Motor neuron (in vitro differentiated cells): ENCODE measurements at regions not wholly inside any gene's neighbourhood (a gene's known extent, or its start where the extent isn't known, plus 50 kb on each side); places are given as distances from the start of the nearest gene placed in this dataset.
"Not testable (repeated sequence)": the region's sequence is repeated elsewhere in the genome, so short reads cannot be mapped to it uniquely, and the experiment has no call there.

Experiments
- ATAC-seq, 8 experiments: fragments of 200-7000 bp; cut with Tn5 transposase; replicated peaks in 6 of 8; 2 replicates each; pipeline ENCODE4 v1.8.0; 2021; ENCODE audit warnings: mild to moderate bottlenecking in 8 of 8, moderate library complexity in 8 of 8
- H3K27ac ChIP-seq, 2 donors: fragments of 250-450 bp; sonication (Bioruptor Pico); 2 replicates each; pipeline ENCODE4 v1.9.0; 2021; ENCODE audit warnings: antibody characterized with exemption in 2 of 2, mild to moderate bottlenecking in 2 of 2, moderate library complexity in 1 of 2
- H3K4me1 ChIP-seq, 2 donors: fragments of 250-450 bp; sonication (Bioruptor Pico); replicated peaks in 1 of 2; 2 replicates each; pipeline ENCODE4 v1.6.1; 2021; ENCODE audit warnings: antibody characterized with exemption in 2 of 2, mild to moderate bottlenecking in 2 of 2, moderate library complexity in 1 of 2
- H3K4me3 ChIP-seq, 5 donors: fragments of 250-450 bp; sonication (Bioruptor Pico); 2 replicates each; pipeline ENCODE4 v1.9.0; 2021; ENCODE audit warnings: antibody characterized with exemption in 5 of 5, mild to moderate bottlenecking in 5 of 5, moderate library complexity in 4 of 5
- WGBS, 10 experiments: fragments of 450-650 bp; shearing (Covaris generic); methylation state at CpG; one replicate each; pipeline ENCODE4 v1.0.0; 2022; 5-methylcytosine and 5-hydroxymethylcytosine counted together
- in situ Hi-C, 9 experiments: fragments of 400-800 bp; cut with MboI; loops; one replicate each; pipeline ENCODE4 v1.15.0; 2021; ENCODE audit warnings: low sequenced_read_pairs in 9 of 9, low pct_unique_long_range_greater_than_20kb in 2 of 9; ENCODE audit not compliant: unreplicated experiment in 9 of 9

DNA sequence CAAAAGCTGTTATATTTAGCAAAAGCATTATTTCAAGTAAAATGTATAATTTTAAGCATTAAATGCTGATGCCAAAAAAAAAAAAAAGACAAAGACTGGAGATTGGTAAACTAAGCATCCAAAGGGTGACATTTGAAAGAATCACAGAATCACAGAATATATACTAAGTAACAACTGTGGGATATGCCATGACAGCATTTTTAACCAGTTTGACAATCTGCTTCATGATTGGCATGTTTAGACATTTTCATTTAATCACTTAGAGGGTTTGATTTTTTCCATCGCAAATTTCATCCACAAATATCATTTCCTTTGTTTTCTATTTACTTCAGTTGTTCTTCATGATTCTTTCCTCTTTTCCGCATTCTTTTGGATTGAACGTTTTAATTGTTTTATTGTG lies 66.9 kb upstream of the TMEM18 start:
- in situ Hi-C loops, result no loop called here
- WGBS, 10 experiments, result 28 to 100% (median 82%) methylated on average over 1 to 3 of the region's 3 CpGs; no CpG with 5 or more reads in 1 of the 10 experiments

GRCh38 chr2:742221-742620 lies 65.0 kb upstream of the TMEM18 start:
- in situ Hi-C loops, result no loop called here
- peaks cover 9 to 14% of the 10 kb centered on the region in 2 donors for H3K4me1 ChIP-seq
- peak overlapping the region in 3 of 5 donors; percentile 47 to 68 (median 66) for H3K4me3 ChIP-seq
- H3K27ac ChIP-seq, result no peak overlapping the region
- no peak for ATAC-seq
- 31 to 89% (median 60%) methylated on average over 3 to 8 of the region's 9 CpGs; no CpG with 5 or more reads in 1 of the 10 experiments for WGBS, 10 experiments

More for the DNA sequence above, 66.9 kb upstream of the TMEM18 start:
- ATAC-seq, result no peak
- Histone ChIP-seq H3K4me3 (no peak overlapping the region), H3K4me1 (peaks cover 8 to 14% of the 10 kb centered on the region in 2 donors), H3K27ac (no peak overlapping the region)

GRCh38 chr2:741195-741496 lies 63.9 kb upstream of the TMEM18 start:
- in situ Hi-C loops, result no loop called here
- WGBS, 10 experiments, result 0 to 24% (median 4%) methylated on average over 1 to 3 of the region's 3 CpGs; no CpG with 5 or more reads in 2 of the 10 experiments
- H3K27ac ChIP-seq, result peak overlapping the region in 1 of 2 donors; percentile 72

DNA sequence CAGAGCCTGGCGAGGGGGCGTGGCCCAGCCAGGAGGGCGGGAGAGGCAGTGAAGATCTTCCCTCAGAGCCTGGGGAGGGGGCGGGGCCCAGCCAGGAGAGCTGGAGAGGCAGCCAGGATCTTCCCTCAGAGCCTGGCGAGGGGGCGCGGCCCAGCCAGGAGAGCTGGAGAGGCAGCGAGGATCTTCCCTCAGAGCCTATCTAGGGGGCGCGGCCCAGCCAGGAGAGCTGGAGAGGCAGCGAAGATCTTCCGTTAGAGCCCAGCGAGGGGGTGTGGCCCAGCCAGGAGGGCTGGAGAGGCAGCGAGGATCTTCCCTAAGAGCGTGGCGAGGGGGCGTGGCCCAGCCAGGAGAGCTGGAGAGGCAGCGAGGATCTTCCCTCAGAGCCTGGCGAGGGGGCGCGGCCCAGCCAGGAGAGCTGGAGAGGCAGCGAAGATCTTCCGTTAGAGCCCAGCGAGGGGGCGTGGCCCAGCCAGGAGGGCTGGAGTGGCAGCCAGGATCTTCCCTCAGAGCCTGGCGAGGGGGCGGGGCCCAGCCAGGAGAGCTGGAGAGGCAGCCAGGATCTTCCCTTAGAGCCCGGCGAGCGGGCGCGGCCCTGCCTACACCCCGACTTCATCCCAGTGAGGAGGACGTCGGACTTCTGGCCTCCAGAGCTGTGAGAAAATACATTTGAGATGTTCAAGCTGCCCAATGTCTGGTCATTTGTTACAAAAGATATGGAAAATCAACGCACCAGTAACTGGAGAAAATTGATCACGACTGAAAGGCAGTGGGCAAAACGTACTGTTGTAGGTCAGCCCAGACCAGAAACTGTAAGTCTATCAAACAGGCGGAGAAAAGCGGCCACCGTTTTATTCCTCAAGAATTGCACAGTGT lies 63.4 kb upstream of the TMEM18 start:
- in situ Hi-C loops, result not testable (repeated sequence)
- peak overlapping the region; percentile 41 to 68 (median 58) for H3K4me3 ChIP-seq
- peaks cover 9 to 16% of the 10 kb centered on the region in 2 donors for H3K4me1 ChIP-seq
- peak overlapping the region; percentile 72 to 90 for H3K27ac ChIP-seq
- peak; percentile 36 to 82 (median 78) for ATAC-seq
- 0 to 14% (median 2%) methylated on average over 2 to 23 of the region's 41 CpGs; no CpG with 5 or more reads in 2 of the 10 experiments for WGBS, 10 experiments

More at GRCh38 chr2:741195-741496, 63.9 kb upstream of the TMEM18 start:
- Histone ChIP-seq H3K4me1 (peaks cover 9 to 14% of the 10 kb centered on the region in 2 donors), H3K4me3 (peak overlapping the region; percentile 41 to 68 (median 58))
- peak in 6 of 8 experiments; percentile 1 to 53 (median 17) for ATAC-seq

DNA sequence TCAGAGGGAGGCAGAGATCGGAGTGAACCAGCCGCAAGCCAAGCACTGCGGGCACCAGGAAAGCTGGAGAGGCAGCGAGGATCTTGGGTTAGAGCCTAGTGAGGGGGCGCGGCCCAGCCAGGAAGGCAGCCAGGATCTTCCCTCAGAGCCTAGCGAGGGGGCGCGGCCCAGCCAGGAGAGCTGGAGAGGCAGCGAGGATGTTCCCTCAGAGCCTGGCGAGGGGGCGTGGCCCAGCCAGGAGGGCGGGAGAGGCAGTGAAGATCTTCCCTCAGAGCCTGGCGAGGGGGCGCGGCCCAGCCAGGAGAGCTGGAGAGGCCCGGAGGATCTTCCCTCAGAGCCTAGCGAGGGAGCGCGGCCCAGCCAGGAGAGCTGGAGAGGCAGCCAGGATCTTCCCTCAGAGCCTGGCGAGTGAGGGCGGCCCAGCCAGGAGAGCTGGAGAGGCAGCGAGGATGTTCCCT lies 62.7 kb upstream of the TMEM18 start:
- ATAC-seq, result peak; percentile 15 to 84 (median 64)
- 0 to 8% (median 0%) methylated on average over 2 to 13 of the region's 23 CpGs; no CpG with 5 or more reads in 4 of the 10 experiments for WGBS, 10 experiments
- Histone ChIP-seq H3K27ac (peak overlapping the region; percentile 68 to 90), H3K4me1 (peaks cover 9 to 18% of the 10 kb centered on the region in 2 donors), H3K4me3 (peak overlapping the region; percentile 41 to 68 (median 58))
- in situ Hi-C loops, result not testable (repeated sequence)

- in situ Hi-C loops, result no loop called here
- Histone ChIP-seq H3K4me1 (peaks cover 9 to 16% of the 10 kb centered on the region in 2 donors), H3K27ac (no peak overlapping the region), H3K4me3 (no peak overlapping the region)
- no peak for ATAC-seq
Measured at GRCh38 chr2:736939-737338, 59.7 kb upstream of the TMEM18 start.

GRCh38 chr2:735670-736218 lies 58.5 kb upstream of the TMEM18 start:
- Histone ChIP-seq H3K27ac (no peak overlapping the region), H3K4me1 (peaks cover 4 to 11% of the 10 kb centered on the region in 2 donors), H3K4me3 (no peak overlapping the region)
- 20 to 100% (median 64%) methylated on average over 1 to 4 of the region's 5 CpGs; no CpG with 5 or more reads in 2 of the 10 experiments for WGBS, 10 experiments
- ATAC-seq, result no peak
- in situ Hi-C loops, result no loop called here

GRCh38 chr2:734496-734895 lies 57.3 kb upstream of the TMEM18 start:
- WGBS, 10 experiments, result 0 to 100% (median 88%) methylated on average over 1 to 6 of the region's 8 CpGs; no CpG with 5 or more reads in 2 of the 10 experiments
- no peak overlapping the region for H3K27ac ChIP-seq
- no peak overlapping the region for H3K4me3 ChIP-seq
- peaks cover 8 to 11% of the 10 kb centered on the region in 2 donors for H3K4me1 ChIP-seq
- no peak for ATAC-seq
- in situ Hi-C loops, result no loop called here

GRCh38 chr2:733495-733894 lies 56.3 kb upstream of the TMEM18 start:
- no peak overlapping the region for H3K27ac ChIP-seq
- no peak for ATAC-seq
- peaks cover 6 to 11% of the 10 kb centered on the region in 2 donors for H3K4me1 ChIP-seq
- H3K4me3 ChIP-seq, result no peak overlapping the region
- in situ Hi-C loops, result no loop called here
- WGBS, 10 experiments, result 60 to 100% (median 84%) methylated on average over 1 to 4 of the region's 8 CpGs; no CpG with 5 or more reads in 6 of the 10 experiments

GRCh38 chr2:733001-733400 lies 55.8 kb upstream of the TMEM18 start:
- in situ Hi-C loops, result no loop called here
- H3K27ac ChIP-seq, result no peak overlapping the region
- WGBS, 10 experiments, result no CpG with 5 or more reads among the region's 20 CpGs
- no peak overlapping the region for H3K4me3 ChIP-seq
- ATAC-seq, result no peak
- peaks cover 6 to 11% of the 10 kb centered on the region in 2 donors for H3K4me1 ChIP-seq

GRCh38 chr2:731711-732110 lies 54.5 kb upstream of the TMEM18 start:
- Histone ChIP-seq H3K4me3 (no peak overlapping the region), H3K27ac (no peak overlapping the region), H3K4me1 (peaks cover 6 to 11% of the 10 kb centered on the region in 2 donors)
- in situ Hi-C loops, result no loop called here
- 80 to 100% (median 89%) methylated on average over 1 to 3 of the region's 14 CpGs; no CpG with 5 or more reads in 7 of the 10 experiments for WGBS, 10 experiments
- ATAC-seq, result no peak

GRCh38 chr2:729376-729861 lies 52.2 kb upstream of the TMEM18 start:
- Histone ChIP-seq H3K4me1 (peaks cover 6 to 8% of the 10 kb centered on the region in 2 donors), H3K27ac (no peak overlapping the region), H3K4me3 (no peak overlapping the region)
- ATAC-seq, result peak in 3 of 8 experiments; percentile 58 to 73 (median 72)
- in situ Hi-C loops, result no loop called here
- WGBS, 10 experiments, result 6 to 52% (median 24%) methylated on average over 4 to 10 of the region's 10 CpGs; no CpG with 5 or more reads in 1 of the 10 experiments

DNA sequence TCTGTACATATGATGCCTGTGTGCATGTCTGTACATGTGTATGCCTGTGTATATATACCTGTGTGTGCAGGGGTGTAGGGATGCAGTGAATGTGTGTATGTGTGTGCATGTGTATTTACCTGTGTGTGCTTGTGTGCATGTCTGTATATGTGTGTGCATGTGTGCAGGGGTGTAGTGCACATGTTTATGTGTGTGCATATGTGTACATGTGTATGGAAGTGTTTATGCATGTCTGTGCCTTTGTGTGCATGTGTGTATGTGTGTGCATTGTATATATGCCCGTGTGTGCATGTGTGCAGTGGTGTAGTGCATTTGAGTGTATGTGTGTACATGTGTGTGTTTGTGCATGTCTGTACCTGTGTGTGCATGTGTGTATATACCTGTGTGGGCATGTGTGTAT lies 51.0 kb upstream of the TMEM18 start:
- 60 to 100% methylated on average over 1 of the region's 1 CpG; no CpG with 5 or more reads in 8 of the 10 experiments for WGBS, 10 experiments
- in situ Hi-C loops, result no loop called here
- H3K4me3 ChIP-seq, result no peak overlapping the region
- no peak overlapping the region for H3K27ac ChIP-seq
- ATAC-seq, result no peak
- H3K4me1 ChIP-seq, result peaks cover 8 to 16% of the 10 kb centered on the region in 2 donors
